Activated T-helper 2 cell treated with anti-CD3 and anti-CD28 coated beads, Interferon-gamma antibody, Interleukin-2, Interleukin-4, amounts not matched to agents 10 μg/mL and 5 μg/mL and 100 μg/mL, durations not matched to agents 14 hours and 24 hours and 36 hours (primary cell): ENCODE measurements at regions not wholly inside any gene's neighbourhood (a gene's known extent, or its start where the extent isn't known, plus 50 kb on each side); places are given as distances from the start of the nearest gene placed in this dataset.
"Not testable (repeated sequence)": the region's sequence is repeated elsewhere in the genome, so short reads cannot be mapped to it uniquely, and the experiment has no call there.

Experiments used
- DNase-seq: peaks from one replicate; pipeline ENCODE4 v3.0.0; 2021; ENCODE audit warnings: low spot score
- H3K27ac Mint-ChIP-seq: one replicate; pipeline ENCODE4 v1.8.0; 2021; ENCODE audit warnings: mixed read lengths
- H3K27me3 Mint-ChIP-seq: one replicate; pipeline ENCODE4 v1.8.0; 2021; ENCODE audit warnings: low read depth, mixed read lengths
- H3K36me3 Mint-ChIP-seq: one replicate; pipeline ENCODE4 v1.8.0; 2021; ENCODE audit warnings: low read depth, mixed read lengths
- H3K4me1 Mint-ChIP-seq: one replicate; pipeline ENCODE4 v1.8.0; 2021; ENCODE audit warnings: low read depth, mixed read lengths
- H3K4me3 Mint-ChIP-seq: one replicate; pipeline ENCODE4 v1.8.0; 2021; ENCODE audit warnings: low read depth, mild to moderate bottlenecking, moderate library complexity, mixed read lengths
- H3K9me3 Mint-ChIP-seq: one replicate; pipeline ENCODE4 v1.8.0; 2021; ENCODE audit warnings: mixed read lengths
- intact Hi-C: fragments of 100-400 bp; cut with micrococcal nuclease; formaldehyde crosslinking; loops from one replicate; pipeline ENCODE4 v1.15.1; 2023

- H3K27ac Mint-ChIP-seq = no peak overlapping the region
- no peaks in the 10 kb centered on the region for H3K9me3 Mint-ChIP-seq
Observed at GRCh38 chr7:19565602-19566001, 143.2 kb downstream of the POLR1F start.

GRCh38 chr7:19561121-19561805 is 147.6 kb downstream of the POLR1F start:
- no peak overlapping the region for H3K4me3 Mint-ChIP-seq
- H3K27me3 Mint-ChIP-seq = no peaks in the 10 kb centered on the region
- H3K4me1 Mint-ChIP-seq = no peaks in the 10 kb centered on the region
- no peak for DNase-seq
- intact Hi-C loops = no loop called here
- no peak overlapping the region for H3K27ac Mint-ChIP-seq
- H3K36me3 Mint-ChIP-seq = no peaks in the 10 kb centered on the region
- no peaks in the 10 kb centered on the region for H3K9me3 Mint-ChIP-seq

More at GRCh38 chr7:19565602-19566001, 143.2 kb downstream of the POLR1F start:
- DNase-seq = no peak
- intact Hi-C loops = no loop called here
- Mint-ChIP-seq H3K36me3 (no peaks in the 10 kb centered on the region), H3K4me1 (no peaks in the 10 kb centered on the region), H3K4me3 (no peak overlapping the region), H3K27me3 (no peaks in the 10 kb centered on the region)

- Mint-ChIP-seq H3K4me3 (no peak overlapping the region), H3K4me1 (no peaks in the 10 kb centered on the region), H3K27me3 (no peaks in the 10 kb centered on the region), H3K9me3 (no peaks in the 10 kb centered on the region), H3K27ac (no peak overlapping the region), H3K36me3 (no peaks in the 10 kb centered on the region)
- intact Hi-C loops = no loop called here
- DNase-seq = no peak
Observed at GRCh38 chr7:19560111-19560883, 148.5 kb downstream of the POLR1F start.

DNA sequence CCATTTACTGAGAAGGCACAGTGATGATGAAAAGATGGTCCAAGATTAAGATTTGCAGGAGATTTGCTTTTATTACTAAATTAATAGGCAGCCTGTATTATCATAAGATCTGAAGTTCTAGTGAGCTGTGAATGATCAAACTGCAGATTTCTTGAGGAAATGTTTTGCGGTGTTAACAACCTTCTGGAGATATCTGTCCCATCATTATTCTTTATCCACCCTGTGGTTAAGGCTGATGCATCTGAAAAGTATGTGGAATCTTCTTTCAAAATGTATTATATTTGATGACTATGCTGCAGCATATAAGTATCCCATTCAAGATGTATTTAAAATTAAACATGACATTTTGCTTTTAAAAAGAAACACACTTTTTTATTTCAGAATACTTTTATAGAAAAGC is 150.3 kb downstream of the POLR1F start:
- Mint-ChIP-seq H3K36me3 (no peaks in the 10 kb centered on the region), H3K4me3 (no peak overlapping the region), H3K27me3 (no peaks in the 10 kb centered on the region), H3K4me1 (no peaks in the 10 kb centered on the region), H3K27ac (no peak overlapping the region), H3K9me3 (peaks cover 3% of the 10 kb centered on the region)
- intact Hi-C loops = no loop called here
- DNase-seq = no peak

GRCh38 chr7:19557726-19558465 is 150.9 kb downstream of the POLR1F start:
- no peak overlapping the region for H3K27ac Mint-ChIP-seq
- no peak overlapping the region for H3K4me3 Mint-ChIP-seq
- no peak for DNase-seq
- no peaks in the 10 kb centered on the region for H3K27me3 Mint-ChIP-seq
- H3K4me1 Mint-ChIP-seq = peaks cover under 1% of the 10 kb centered on the region
- H3K36me3 Mint-ChIP-seq = no peaks in the 10 kb centered on the region
- H3K9me3 Mint-ChIP-seq = peaks cover 3% of the 10 kb centered on the region
- intact Hi-C loops = no loop called here

GRCh38 chr7:19554581-19554980 is 154.3 kb downstream of the POLR1F start:
- H3K27ac Mint-ChIP-seq = no peak overlapping the region
- H3K9me3 Mint-ChIP-seq = peaks cover 3% of the 10 kb centered on the region
- intact Hi-C loops = no loop called here
- no peak overlapping the region for H3K4me3 Mint-ChIP-seq
- DNase-seq = no peak
- H3K4me1 Mint-ChIP-seq = peaks cover 12% of the 10 kb centered on the region
- no peaks in the 10 kb centered on the region for H3K36me3 Mint-ChIP-seq
- H3K27me3 Mint-ChIP-seq = no peaks in the 10 kb centered on the region

DNA sequence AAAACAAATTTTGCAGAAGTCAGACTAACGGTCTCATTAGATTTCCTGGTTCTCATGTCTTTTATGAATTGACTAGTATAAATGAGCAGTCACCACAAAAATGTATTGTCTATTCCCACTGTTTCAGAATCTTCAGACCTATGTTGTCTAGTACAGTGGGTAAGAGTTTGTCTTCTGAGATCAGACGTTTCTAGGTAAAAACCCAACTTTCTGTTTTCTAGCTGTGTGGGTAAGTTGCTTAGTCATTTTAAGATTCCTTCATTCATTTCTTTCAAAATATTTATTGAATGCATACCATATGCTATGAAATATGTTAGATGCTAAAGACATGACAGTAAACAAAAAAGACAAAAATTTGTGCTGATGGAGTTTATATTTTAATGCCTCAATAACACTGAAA is 156.3 kb downstream of the POLR1F start:
- no peak for DNase-seq
- Mint-ChIP-seq H3K4me3 (no peak overlapping the region), H3K4me1 (peaks cover 12% of the 10 kb centered on the region), H3K27me3 (no peaks in the 10 kb centered on the region), H3K36me3 (no peaks in the 10 kb centered on the region), H3K27ac (peak overlapping the region; percentile 46), H3K9me3 (peaks cover 3% of the 10 kb centered on the region)
- intact Hi-C loops = loop anchor here (1.0 kb wide), 1 partner anchor 125 kb away; no protein-coding TSS in a partner anchor

- H3K27me3 Mint-ChIP-seq, H3K27ac Mint-ChIP-seq, intact Hi-C loops, H3K4me3 Mint-ChIP-seq, DNase-seq, H3K36me3 Mint-ChIP-seq: not testable (repeated sequence)
- Mint-ChIP-seq H3K9me3 (peaks cover 21% of the 10 kb centered on the region), H3K4me1 (peaks cover 12% of the 10 kb centered on the region)
Observed at GRCh38 chr7:19549246-19549645, 159.6 kb downstream of the POLR1F start.

- no peak overlapping the region for H3K27ac Mint-ChIP-seq
- H3K36me3 Mint-ChIP-seq = no peaks in the 10 kb centered on the region
- H3K4me1 Mint-ChIP-seq = no peaks in the 10 kb centered on the region
- intact Hi-C loops = no loop called here
- DNase-seq = no peak
- H3K9me3 Mint-ChIP-seq = peaks cover 9% of the 10 kb centered on the region
- no peak overlapping the region for H3K4me3 Mint-ChIP-seq
- no peaks in the 10 kb centered on the region for H3K27me3 Mint-ChIP-seq
Observed at GRCh38 chr7:19537942-19538401, 170.9 kb downstream of the POLR1F start.

- no peaks in the 10 kb centered on the region for H3K27me3 Mint-ChIP-seq
- intact Hi-C loops = no loop called here
- H3K4me3 Mint-ChIP-seq = no peak overlapping the region
- H3K27ac Mint-ChIP-seq = no peak overlapping the region
- H3K4me1 Mint-ChIP-seq = no peaks in the 10 kb centered on the region
- peaks cover 12% of the 10 kb centered on the region for H3K9me3 Mint-ChIP-seq
- no peak for DNase-seq
- H3K36me3 Mint-ChIP-seq = no peaks in the 10 kb centered on the region
Observed at GRCh38 chr7:19533266-19533665, 175.6 kb downstream of the POLR1F start.

- Mint-ChIP-seq H3K27ac (no peak overlapping the region), H3K27me3 (no peaks in the 10 kb centered on the region)
Observed at GRCh38 chr7:19530852-19531251, 178.0 kb downstream of the POLR1F start.

GRCh38 chr7:19530261-19530660 is 178.6 kb downstream of the POLR1F start:
- intact Hi-C loops = no loop called here
- Mint-ChIP-seq H3K36me3 (no peaks in the 10 kb centered on the region), H3K27ac (no peak overlapping the region), H3K27me3 (no peaks in the 10 kb centered on the region), H3K9me3 (peaks cover 12% of the 10 kb centered on the region), H3K4me3 (no peak overlapping the region), H3K4me1 (no peaks in the 10 kb centered on the region)
- no peak for DNase-seq

More at GRCh38 chr7:19530852-19531251, 178.0 kb downstream of the POLR1F start:
- DNase-seq = no peak
- intact Hi-C loops = no loop called here
- Mint-ChIP-seq H3K4me1 (no peaks in the 10 kb centered on the region), H3K9me3 (peaks cover 12% of the 10 kb centered on the region), H3K4me3 (no peak overlapping the region), H3K36me3 (no peaks in the 10 kb centered on the region)

DNA sequence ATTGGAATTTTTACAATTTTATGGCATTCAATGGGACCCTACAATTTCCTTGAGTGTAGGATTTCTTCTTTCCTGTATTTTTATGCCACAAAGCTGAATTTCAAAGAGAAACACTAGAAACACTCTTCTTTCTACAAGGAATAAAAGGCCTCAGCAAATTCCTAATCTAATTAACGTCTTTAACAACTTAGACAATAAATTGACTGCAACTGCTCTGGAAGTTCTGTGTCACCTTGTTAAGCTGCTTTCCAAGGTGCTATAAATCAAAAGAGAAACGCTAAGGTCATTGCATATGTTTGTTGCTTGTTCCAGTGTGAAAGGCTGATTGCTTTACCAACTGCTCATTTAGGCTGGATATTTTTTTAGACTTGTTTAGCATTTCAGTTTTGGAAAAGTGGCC is 182.2 kb downstream of the POLR1F start:
- Mint-ChIP-seq H3K27me3 (no peaks in the 10 kb centered on the region), H3K4me3 (no peak overlapping the region), H3K9me3 (no peaks in the 10 kb centered on the region), H3K27ac (no peak overlapping the region), H3K36me3 (no peaks in the 10 kb centered on the region), H3K4me1 (no peaks in the 10 kb centered on the region)
- no peak for DNase-seq
- intact Hi-C loops = no loop called here
